H1 (cell line): ENCODE measurements at regions not wholly inside any gene's neighbourhood (a gene's known extent, or its start where the extent isn't known, plus 50 kb on each side); places are given as distances from the start of the nearest gene placed in this dataset.

Experiments used
- POLR2AphosphoS5 ChIP-seq: IDR thresholded peaks from 2 replicates; pipeline ENCODE4 v1.6.1; 2011; ENCODE audit warnings: low read depth, low read length
- ZNF274 ChIP-seq: IDR thresholded peaks from 2 replicates; pipeline ENCODE4 v1.7.0; 2012; ENCODE audit warnings: low read length, borderline replicate concordance; ENCODE audit errors: extremely low read depth
- TF ChIP-seq, protein P1 (sequence below): IDR thresholded peaks from 2 replicates; pipeline ENCODE4 v1.6.1; 2012; ENCODE audit warnings: low read length, inconsistent platforms

DNA sequence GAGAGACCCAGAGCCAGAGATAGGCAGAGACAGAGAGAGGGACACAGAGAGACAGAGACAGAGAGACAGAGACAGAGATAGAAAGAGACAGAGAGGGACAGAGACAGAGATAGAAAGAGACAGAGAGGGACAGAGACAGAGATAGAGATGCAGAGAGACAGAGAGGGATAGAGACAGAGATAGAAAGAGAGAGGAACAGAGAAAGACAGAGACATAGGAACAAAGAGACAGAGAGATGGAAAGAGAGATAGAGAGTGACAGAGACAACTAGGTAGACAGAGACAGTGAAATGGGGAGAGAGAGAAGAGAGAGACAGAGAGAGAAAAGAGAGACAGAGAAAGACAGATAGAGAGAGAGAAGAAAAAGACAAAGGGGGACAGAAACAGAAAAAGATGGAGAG is 165.4 kb upstream of the FOXQ1 start (continued):
- TF ChIP-seq, protein P1, sequence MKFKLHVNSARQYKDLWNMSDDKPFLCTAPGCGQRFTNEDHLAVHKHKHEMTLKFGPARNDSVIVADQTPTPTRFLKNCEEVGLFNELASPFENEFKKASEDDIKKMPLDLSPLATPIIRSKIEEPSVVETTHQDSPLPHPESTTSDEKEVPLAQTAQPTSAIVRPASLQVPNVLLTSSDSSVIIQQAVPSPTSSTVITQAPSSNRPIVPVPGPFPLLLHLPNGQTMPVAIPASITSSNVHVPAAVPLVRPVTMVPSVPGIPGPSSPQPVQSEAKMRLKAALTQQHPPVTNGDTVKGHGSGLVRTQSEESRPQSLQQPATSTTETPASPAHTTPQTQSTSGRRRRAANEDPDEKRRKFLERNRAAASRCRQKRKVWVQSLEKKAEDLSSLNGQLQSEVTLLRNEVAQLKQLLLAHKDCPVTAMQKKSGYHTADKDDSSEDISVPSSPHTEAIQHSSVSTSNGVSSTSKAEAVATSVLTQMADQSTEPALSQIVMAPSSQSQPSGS = no peak
- no peak for TF ChIP-seq POLR2AphosphoS5
- no peak for TF ChIP-seq ZNF274
